ENCODE measurements at regions not wholly inside any gene's neighbourhood (a gene's known extent, or its start where the extent isn't known, plus 50 kb on each side); places are given as distances from the start of the nearest gene placed in this dataset.
"Not testable (repeated sequence)": the region's sequence is repeated elsewhere in the genome, so short reads cannot be mapped to it uniquely, and the experiment has no call there.

- TF ChIP-seq CTCF (IDR thresholded peaks at IDR 0.05; ENCODE audit: borderline replicate concordance), result no peak
- Histone ChIP-seq H3K36me3 (no peaks in the 10 kb centered on the region), H3K27ac (replicated peaks) (no peak overlapping the region), H3K4me1 (no peaks in the 10 kb centered on the region), H3K27me3 (ENCODE audit: low read depth) (no peaks in the 10 kb centered on the region), H3K4me3 (no peak overlapping the region), H3K9me3 (replicated peaks) (peaks cover 11% of the 10 kb centered on the region)
- no peak for DNase-seq
- intact Hi-C loops (cut with micrococcal nuclease), result no loop called here
These were observed 366.7 kb downstream of the HHIPL2 start for GRCh38 chr1:222181191-222181590.

GRCh38 chr1:222177496-222177895 lies 370.4 kb downstream of the HHIPL2 start:
- DNase-seq; H3K4me1 ChIP-seq; H3K27me3 ChIP-seq (ENCODE audit: low read depth); H3K27ac ChIP-seq (replicated peaks); intact Hi-C loops (cut with micrococcal nuclease); H3K36me3 ChIP-seq; H3K4me3 ChIP-seq: not testable (repeated sequence)
- H3K9me3 ChIP-seq (replicated peaks), result peaks cover 22% of the 10 kb centered on the region

- intact Hi-C loops (cut with micrococcal nuclease), result no loop called here
- H3K4me3 ChIP-seq, result no peak overlapping the region
- no peaks in the 10 kb centered on the region for H3K36me3 ChIP-seq
- DNase-seq, result no peak
- TF ChIP-seq CTCF (IDR thresholded peaks at IDR 0.05; ENCODE audit: borderline replicate concordance), result peak; percentile 64
- no peaks in the 10 kb centered on the region for H3K4me1 ChIP-seq
- H3K27me3 ChIP-seq (ENCODE audit: low read depth), result no peaks in the 10 kb centered on the region
- H3K27ac ChIP-seq (replicated peaks), result no peak overlapping the region
- peaks cover 36% of the 10 kb centered on the region for H3K9me3 ChIP-seq (replicated peaks)
These were observed 376.9 kb downstream of the HHIPL2 start for GRCh38 chr1:222171005-222171404.

- H3K4me1 ChIP-seq, result no peaks in the 10 kb centered on the region
- H3K27ac ChIP-seq (replicated peaks), result no peak overlapping the region
- no peak for TF ChIP-seq CTCF (IDR thresholded peaks at IDR 0.05; ENCODE audit: borderline replicate concordance)
- H3K27me3 ChIP-seq (ENCODE audit: low read depth), result no peaks in the 10 kb centered on the region
- H3K9me3 ChIP-seq (replicated peaks), result peaks cover 35% of the 10 kb centered on the region
- intact Hi-C loops (cut with micrococcal nuclease), result no loop called here
- H3K36me3 ChIP-seq, result no peaks in the 10 kb centered on the region
- no peak overlapping the region for H3K4me3 ChIP-seq
- no peak for DNase-seq
These were observed 379.3 kb downstream of the HHIPL2 start for GRCh38 chr1:222168621-222169020.

- no peaks in the 10 kb centered on the region for H3K36me3 ChIP-seq
- intact Hi-C loops (cut with micrococcal nuclease), result no loop called here
- no peak overlapping the region for H3K27ac ChIP-seq (replicated peaks)
- TF ChIP-seq CTCF (IDR thresholded peaks at IDR 0.05; ENCODE audit: borderline replicate concordance), result no peak
- peaks cover 29% of the 10 kb centered on the region for H3K9me3 ChIP-seq (replicated peaks)
- H3K4me3 ChIP-seq, result no peak overlapping the region
- no peaks in the 10 kb centered on the region for H3K27me3 ChIP-seq (ENCODE audit: low read depth)
- H3K4me1 ChIP-seq, result no peaks in the 10 kb centered on the region
- DNase-seq, result no peak
These were observed 380.0 kb downstream of the HHIPL2 start for GRCh38 chr1:222167896-222168295.

- H3K36me3 ChIP-seq, result no peaks in the 10 kb centered on the region
- intact Hi-C loops (cut with micrococcal nuclease), result no loop called here
- TF ChIP-seq CTCF (IDR thresholded peaks at IDR 0.05; ENCODE audit: borderline replicate concordance), result peak; percentile 66
- no peak overlapping the region for H3K4me3 ChIP-seq
- H3K9me3 ChIP-seq (replicated peaks), result peaks cover 21% of the 10 kb centered on the region
- no peaks in the 10 kb centered on the region for H3K4me1 ChIP-seq
- no peak overlapping the region for H3K27ac ChIP-seq (replicated peaks)
- DNase-seq, result peak; percentile 22
- no peaks in the 10 kb centered on the region for H3K27me3 ChIP-seq (ENCODE audit: low read depth)
These were observed 380.8 kb downstream of the HHIPL2 start for GRCh38 chr1:222167111-222167510.
